ENCODE measurements at regions not wholly inside any gene's neighbourhood (a gene's known extent, or its start where the extent isn't known, plus 50 kb on each side); places are given as distances from the start of the nearest gene placed in this dataset.

GRCh38 chr11:129265125-129265788 lies 73.1 kb upstream of the ARHGAP32 start:
- DNase-seq = no peak

GRCh38 chr11:129264114-129264513 lies 72.0 kb upstream of the ARHGAP32 start:
- DNase-seq = no peak

- DNase-seq = no peak
Observed at GRCh38 chr11:129260750-129261149, 68.6 kb upstream of the ARHGAP32 start.

GRCh38 chr11:129259931-129260348 lies 67.8 kb upstream of the ARHGAP32 start:
- no peak for DNase-seq

GRCh38 chr11:129258205-129258604 lies 66.1 kb upstream of the ARHGAP32 start:
- DNase-seq = no peak

GRCh38 chr11:129257512-129257911 lies 65.4 kb upstream of the ARHGAP32 start:
- no peak for DNase-seq

GRCh38 chr11:129252621-129253020 lies 60.5 kb upstream of the ARHGAP32 start:
- DNase-seq = peak; percentile 4

GRCh38 chr11:129251067-129251466 lies 58.9 kb upstream of the ARHGAP32 start:
- DNase-seq = no peak

- no peak for DNase-seq
Observed at GRCh38 chr11:129249923-129250322, 57.8 kb upstream of the ARHGAP32 start.

GRCh38 chr11:129249351-129249750 lies 57.2 kb upstream of the ARHGAP32 start:
- DNase-seq = no peak

- DNase-seq = no peak
Observed at GRCh38 chr11:129248618-129249017, 56.5 kb upstream of the ARHGAP32 start.

- no peak for DNase-seq
Observed at GRCh38 chr11:129247135-129247534, 55.0 kb upstream of the ARHGAP32 start.

- DNase-seq = no peak
Observed at GRCh38 chr11:129242855-129243254, 50.7 kb upstream of the ARHGAP32 start.

Measured in NCI-H82 (cell line).